GM12875 (cell line): ENCODE measurements at regions not wholly inside any gene's neighbourhood (a gene's known extent, or its start where the extent isn't known, plus 50 kb on each side); places are given as distances from the start of the nearest gene placed in this dataset.

Experiments
- H3K4me3 ChIP-seq: one replicate; pipeline ENCODE4 v1.5.1; 2011; ENCODE audit warnings: low read depth, low read length, control low read depth
- TF ChIP-seq, protein P1 (sequence below): IDR thresholded peaks from 2 replicates; pipeline ENCODE4 v1.5.1; 2011; ENCODE audit warnings: low read depth, mild to moderate bottlenecking, control low read depth, inconsistent platforms, low read length, moderate library complexity, borderline replicate concordance; ENCODE audit not compliant: insufficient read depth

DNA sequence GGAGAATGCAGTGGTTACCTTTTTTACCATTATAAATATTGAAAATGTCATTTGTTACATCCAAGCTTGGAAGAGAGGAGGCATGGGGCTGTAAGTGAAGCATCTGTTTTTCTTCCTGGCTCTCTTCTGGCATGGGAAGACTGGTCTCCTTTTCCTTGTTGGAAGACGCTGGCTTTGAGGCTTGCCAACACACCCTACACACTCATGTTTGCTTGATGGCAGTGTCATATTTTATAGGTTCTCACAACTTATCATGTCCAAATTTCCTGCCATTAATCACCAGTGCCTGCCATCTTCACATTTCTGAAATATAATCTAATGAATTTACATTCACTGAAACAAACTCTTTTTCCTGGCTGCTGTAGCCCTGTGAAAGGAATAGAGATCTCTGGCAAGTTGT, 252.9 kb downstream of the MAN2A1 start:
- no peak overlapping the region for H3K4me3 ChIP-seq
- TF ChIP-seq, protein P1, sequence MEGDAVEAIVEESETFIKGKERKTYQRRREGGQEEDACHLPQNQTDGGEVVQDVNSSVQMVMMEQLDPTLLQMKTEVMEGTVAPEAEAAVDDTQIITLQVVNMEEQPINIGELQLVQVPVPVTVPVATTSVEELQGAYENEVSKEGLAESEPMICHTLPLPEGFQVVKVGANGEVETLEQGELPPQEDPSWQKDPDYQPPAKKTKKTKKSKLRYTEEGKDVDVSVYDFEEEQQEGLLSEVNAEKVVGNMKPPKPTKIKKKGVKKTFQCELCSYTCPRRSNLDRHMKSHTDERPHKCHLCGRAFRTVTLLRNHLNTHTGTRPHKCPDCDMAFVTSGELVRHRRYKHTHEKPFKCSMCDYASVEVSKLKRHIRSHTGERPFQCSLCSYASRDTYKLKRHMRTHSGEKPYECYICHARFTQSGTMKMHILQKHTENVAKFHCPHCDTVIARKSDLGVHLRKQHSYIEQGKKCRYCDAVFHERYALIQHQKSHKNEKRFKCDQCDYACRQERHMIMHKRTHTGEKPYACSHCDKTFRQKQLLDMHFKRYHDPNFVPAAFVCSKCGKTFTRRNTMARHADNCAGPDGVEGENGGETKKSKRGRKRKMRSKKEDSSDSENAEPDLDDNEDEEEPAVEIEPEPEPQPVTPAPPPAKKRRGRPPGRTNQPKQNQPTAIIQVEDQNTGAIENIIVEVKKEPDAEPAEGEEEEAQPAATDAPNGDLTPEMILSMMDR = no peak

- TF ChIP-seq, protein P1 = no peak
- H3K4me3 ChIP-seq = no peak overlapping the region
Observed at GRCh38 chr5:109943701-109944235, 254.0 kb downstream of the MAN2A1 start.

- TF ChIP-seq, protein P1 = no peak
- H3K4me3 ChIP-seq = no peak overlapping the region
Observed at GRCh38 chr5:109944461-109944860, 254.7 kb downstream of the MAN2A1 start.

- TF ChIP-seq, protein P1 = no peak
- no peak overlapping the region for H3K4me3 ChIP-seq
Observed at GRCh38 chr5:109945097-109945678, 255.5 kb downstream of the MAN2A1 start.

- H3K4me3 ChIP-seq = no peak overlapping the region
- TF ChIP-seq, protein P1 = no peak
Observed at GRCh38 chr5:109945723-109946480, 256.2 kb downstream of the MAN2A1 start.

DNA sequence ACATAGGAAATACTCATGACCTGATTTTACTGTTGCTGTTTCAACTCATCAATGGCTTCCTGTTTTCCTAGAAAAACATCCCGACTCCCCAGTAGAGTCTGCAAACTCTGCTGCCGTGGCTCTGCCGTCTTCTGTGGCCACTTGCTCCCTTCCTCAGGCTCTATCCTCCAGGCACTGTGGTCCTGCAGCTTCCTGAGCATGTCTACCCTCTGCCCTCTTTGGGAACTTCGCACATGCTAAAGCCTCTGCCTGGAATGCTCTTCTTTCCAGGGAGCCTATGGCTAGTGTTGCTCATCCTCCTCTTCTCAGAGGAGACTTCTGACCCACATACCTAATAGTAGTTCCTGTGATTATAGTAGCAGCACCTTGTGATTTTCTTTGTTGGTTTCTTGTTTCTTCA, 256.9 kb downstream of the MAN2A1 start:
- TF ChIP-seq, protein P1 = no peak
- H3K4me3 ChIP-seq = no peak overlapping the region

- TF ChIP-seq, protein P1 = no peak
- H3K4me3 ChIP-seq = no peak overlapping the region
Observed at GRCh38 chr5:109947667-109948066, 257.9 kb downstream of the MAN2A1 start.
